ENCODE measurements at regions not wholly inside any gene's neighbourhood (a gene's known extent, or its start where the extent isn't known, plus 50 kb on each side); places are given as distances from the start of the nearest gene placed in this dataset.

DNA sequence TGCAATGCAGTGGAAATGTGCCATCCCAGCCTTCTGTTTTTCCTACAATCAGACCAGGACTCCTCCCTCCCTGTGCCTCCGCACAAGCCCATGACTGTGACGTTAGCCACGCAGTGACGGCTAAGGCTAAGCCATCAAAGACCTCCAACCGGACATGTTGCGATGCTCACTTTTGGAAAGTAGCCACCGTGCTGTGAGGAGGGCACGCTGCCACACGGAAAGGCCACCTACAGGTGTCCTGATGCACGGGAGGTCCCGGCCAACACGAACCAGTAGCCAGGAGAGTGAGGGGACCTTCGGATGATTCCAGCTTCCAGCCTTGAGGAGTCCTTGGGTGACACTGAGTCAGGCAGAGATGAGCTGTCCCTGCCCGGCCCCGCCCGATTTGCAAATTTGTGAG lies 53.9 kb downstream of the FOXL1 start:
- no peaks in the 10 kb centered on the region for H3K4me1 ChIP-seq
- H3K4me3 ChIP-seq, result no peak overlapping the region
- H3K27me3 ChIP-seq (ENCODE audit: low read depth), result peaks cover 10% of the 10 kb centered on the region
- H3K36me3 ChIP-seq (replicated peaks), result no peaks in the 10 kb centered on the region
- in situ Hi-C loops (cut with MboI; ENCODE audit: low sequenced_read_pairs), result no loop called here
- no peaks in the 10 kb centered on the region; the same call in 1 of the 2 replicates for H3K9me3 ChIP-seq
- DNase-seq (ENCODE audit: low spot score in 2 of 2), result no peak

DNA sequence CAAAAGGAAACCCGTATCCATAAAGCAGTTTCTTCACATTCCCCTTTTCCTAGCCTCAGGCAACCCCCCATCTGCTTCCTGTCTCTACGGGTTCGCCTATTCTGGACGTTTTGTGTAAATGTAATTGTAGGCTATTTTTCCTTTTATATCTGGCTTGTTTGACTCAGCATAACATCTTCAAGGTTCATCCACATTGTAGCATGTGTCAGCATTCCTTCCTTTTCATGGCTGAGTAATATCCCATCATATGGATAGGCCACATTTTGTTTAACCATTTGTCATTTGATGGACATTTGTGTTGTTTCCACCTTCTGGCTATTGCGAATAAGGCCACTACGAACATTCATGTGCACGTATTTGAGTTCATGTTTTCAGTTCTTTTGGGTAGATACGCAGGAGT lies 54.6 kb downstream of the FOXL1 start:
- H3K9me3 ChIP-seq, result no peaks in the 10 kb centered on the region; the same call in 1 of the 2 replicates
- in situ Hi-C loops (cut with MboI; ENCODE audit: low sequenced_read_pairs), result no loop called here
- H3K4me3 ChIP-seq, result no peak overlapping the region
- no peaks in the 10 kb centered on the region for H3K36me3 ChIP-seq (replicated peaks)
- peaks cover 10% of the 10 kb centered on the region for H3K27me3 ChIP-seq (ENCODE audit: low read depth)
- no peaks in the 10 kb centered on the region for H3K4me1 ChIP-seq
- DNase-seq (ENCODE audit: low spot score in 2 of 2), result no peak

DNA sequence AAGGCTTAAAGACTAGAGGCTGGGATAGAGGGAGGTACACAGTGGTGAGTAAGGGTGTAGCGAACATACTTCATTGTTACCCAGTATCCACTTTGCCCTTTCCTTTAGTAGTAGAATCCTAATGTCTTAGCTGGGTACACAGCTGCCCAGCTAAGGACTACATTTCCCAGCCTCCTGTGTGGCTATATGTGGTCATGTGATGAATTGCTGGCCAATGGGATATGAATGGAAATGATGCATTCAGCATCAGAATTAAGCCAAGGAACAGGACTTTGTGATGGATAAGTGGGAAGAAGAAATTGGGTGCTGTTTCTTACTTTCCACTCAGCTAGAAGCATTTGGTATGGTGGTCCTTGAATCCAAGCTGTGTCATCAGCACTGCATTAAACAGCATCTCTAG lies 55.9 kb downstream of the FOXL1 start:
- Histone ChIP-seq H3K4me3 (no peak overlapping the region), H3K36me3 (replicated peaks) (no peaks in the 10 kb centered on the region), H3K27me3 (ENCODE audit: low read depth) (peaks cover 10% of the 10 kb centered on the region), H3K4me1 (no peaks in the 10 kb centered on the region), H3K9me3 (no peaks in the 10 kb centered on the region; the same call in 1 of the 2 replicates)
- no peak for DNase-seq (ENCODE audit: low spot score in 2 of 2)
- in situ Hi-C loops (cut with MboI; ENCODE audit: low sequenced_read_pairs), result no loop called here

DNA sequence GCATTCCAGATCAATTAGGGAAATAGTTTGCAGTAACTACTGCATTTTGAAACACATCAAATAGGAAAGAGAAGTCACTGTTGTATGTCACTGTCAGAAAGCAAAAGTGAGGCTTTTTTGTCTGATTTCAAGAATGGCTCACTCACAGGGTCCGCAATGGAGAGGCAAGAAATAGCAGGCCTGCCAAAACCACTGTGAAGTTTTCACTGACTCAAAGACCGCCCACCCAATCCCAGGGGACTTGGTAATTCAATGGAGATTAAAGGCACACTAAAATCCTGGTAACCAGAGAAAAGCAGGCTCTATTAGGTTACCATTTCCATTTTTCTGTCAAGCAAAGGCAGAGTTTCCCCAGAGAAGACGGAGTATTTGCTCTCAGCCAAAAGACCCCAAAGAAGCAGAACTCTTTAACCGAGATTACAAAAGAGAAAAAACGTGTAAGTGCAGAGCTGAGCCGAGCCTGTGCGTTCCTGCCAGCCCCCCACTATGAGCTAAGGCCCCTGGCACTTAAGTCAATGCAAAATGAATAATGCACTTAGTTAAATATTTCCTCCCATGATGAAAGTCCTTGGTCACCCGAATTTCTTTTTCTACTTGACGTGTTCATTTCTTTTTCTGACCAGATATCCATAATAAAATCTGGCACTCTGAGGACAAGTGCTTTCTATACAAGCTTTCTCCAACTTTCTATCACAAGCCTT lies 57.0 kb downstream of the FOXL1 start:
- DNase-seq (ENCODE audit: low spot score in 2 of 2), result peak in 1 of 2 experiments; percentile 12
- no peaks in the 10 kb centered on the region for H3K4me1 ChIP-seq
- H3K36me3 ChIP-seq (replicated peaks), result no peaks in the 10 kb centered on the region
- H3K4me3 ChIP-seq, result no peak overlapping the region
- in situ Hi-C loops (cut with MboI; ENCODE audit: low sequenced_read_pairs), result no loop called here
- H3K9me3 ChIP-seq, result no peaks in the 10 kb centered on the region; the same call in 1 of the 2 replicates
- peaks cover 8% of the 10 kb centered on the region for H3K27me3 ChIP-seq (ENCODE audit: low read depth)

DNA sequence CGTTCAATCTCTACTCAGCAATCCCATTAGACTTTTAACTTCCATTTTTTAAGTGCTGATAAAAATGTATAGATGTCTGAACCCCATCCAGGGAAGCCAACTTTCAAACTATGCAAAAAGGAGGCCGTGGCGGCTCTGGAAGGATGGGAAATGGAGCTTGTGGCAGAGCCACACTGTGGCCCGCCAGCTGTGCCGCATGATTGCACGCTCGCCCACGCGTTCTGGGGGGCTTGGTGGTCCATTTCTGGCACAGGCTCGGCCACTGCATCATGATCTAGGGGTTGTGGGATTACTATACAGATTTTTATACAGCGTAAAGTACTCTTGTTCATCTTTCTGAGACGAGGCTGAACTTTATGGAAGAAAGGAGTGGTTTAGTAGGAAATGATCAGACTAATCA lies 57.6 kb downstream of the FOXL1 start:
- H3K4me1 ChIP-seq, result no peaks in the 10 kb centered on the region
- no peaks in the 10 kb centered on the region; the same call in 1 of the 2 replicates for H3K9me3 ChIP-seq
- H3K4me3 ChIP-seq, result no peak overlapping the region
- peaks cover 8% of the 10 kb centered on the region for H3K27me3 ChIP-seq (ENCODE audit: low read depth)
- in situ Hi-C loops (cut with MboI; ENCODE audit: low sequenced_read_pairs), result no loop called here
- DNase-seq (ENCODE audit: low spot score in 2 of 2), result no peak
- H3K36me3 ChIP-seq (replicated peaks), result no peaks in the 10 kb centered on the region

DNA sequence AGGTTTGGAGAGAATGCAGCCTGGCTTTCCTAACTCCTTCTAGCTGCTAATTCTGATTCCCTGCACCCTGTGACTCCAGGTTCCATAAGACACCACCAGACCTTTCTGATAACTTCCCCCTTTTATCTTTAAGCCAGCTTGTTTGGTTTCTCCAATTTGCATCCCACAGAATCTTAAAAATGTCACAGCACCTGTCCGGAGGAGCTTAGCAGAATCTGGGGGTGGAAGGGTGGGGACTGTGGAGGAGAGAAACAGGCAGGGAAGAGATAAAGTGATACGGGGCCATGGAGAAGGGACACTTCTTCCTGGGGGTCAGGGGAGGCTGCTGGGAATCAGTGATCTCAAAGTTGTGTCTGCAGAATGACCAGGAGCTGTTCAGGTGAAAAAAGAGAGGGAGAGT lies 59.4 kb downstream of the FOXL1 start:
- H3K4me3 ChIP-seq, result no peak overlapping the region
- H3K9me3 ChIP-seq, result peaks cover 3% of the 10 kb centered on the region; the same call in 1 of the 2 replicates
- H3K4me1 ChIP-seq, result no peaks in the 10 kb centered on the region
- H3K27me3 ChIP-seq (ENCODE audit: low read depth), result peaks cover 8% of the 10 kb centered on the region
- no peaks in the 10 kb centered on the region for H3K36me3 ChIP-seq (replicated peaks)
- in situ Hi-C loops (cut with MboI; ENCODE audit: low sequenced_read_pairs), result no loop called here
- DNase-seq (ENCODE audit: low spot score in 2 of 2), result no peak

DNA sequence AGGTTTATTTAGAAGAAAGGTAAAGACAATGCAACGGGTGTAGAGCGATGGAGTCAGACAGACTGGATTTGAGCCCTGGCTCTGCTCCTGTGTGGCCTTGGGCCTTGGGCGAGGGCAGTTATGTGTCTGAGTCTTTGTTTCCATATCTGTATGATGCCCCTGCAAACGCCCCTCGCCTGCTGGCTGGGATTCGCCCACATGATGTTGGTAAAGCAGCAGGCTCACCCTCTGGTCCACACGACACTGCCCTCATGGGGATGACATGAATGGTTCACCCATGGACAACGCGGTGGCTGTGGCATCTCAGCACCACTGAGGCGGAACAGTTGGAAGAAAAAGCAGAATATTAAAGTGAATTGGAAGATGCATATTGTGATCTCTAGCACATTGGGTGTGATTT lies 60.3 kb downstream of the FOXL1 start:
- Histone ChIP-seq H3K4me1 (no peaks in the 10 kb centered on the region), H3K4me3 (no peak overlapping the region), H3K36me3 (replicated peaks) (no peaks in the 10 kb centered on the region), H3K9me3 (0 out of 2 replicates have a peak, but pooled peaks cover 3% of the 10 kb centered on the region), H3K27me3 (ENCODE audit: low read depth) (peaks cover 8% of the 10 kb centered on the region)
- DNase-seq (ENCODE audit: low spot score in 2 of 2), result no peak
- in situ Hi-C loops (cut with MboI; ENCODE audit: low sequenced_read_pairs), result no loop called here

DNA sequence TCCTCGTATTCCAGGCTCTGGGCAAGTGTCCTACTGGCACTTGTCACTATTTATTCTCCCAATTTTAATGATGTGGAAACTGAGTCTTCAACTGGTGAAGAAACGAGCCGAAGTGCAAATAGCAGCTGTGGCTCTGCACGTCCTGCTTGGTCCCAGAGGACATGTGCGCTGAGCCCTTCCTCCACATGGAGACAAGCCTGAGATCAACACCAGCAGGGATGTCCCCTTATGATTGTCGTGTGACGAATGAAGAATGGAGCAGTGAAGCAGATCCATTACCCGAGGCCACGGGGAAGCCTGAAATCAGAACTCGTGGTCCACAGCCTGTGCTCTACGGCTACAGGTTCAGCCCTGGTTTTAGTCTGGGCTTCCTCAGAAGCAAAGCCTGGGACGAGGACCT lies 61.0 kb downstream of the FOXL1 start:
- no peak for DNase-seq (ENCODE audit: low spot score in 2 of 2)
- Histone ChIP-seq H3K27me3 (ENCODE audit: low read depth) (peaks cover 8% of the 10 kb centered on the region), H3K4me3 (no peak overlapping the region), H3K4me1 (no peaks in the 10 kb centered on the region), H3K36me3 (replicated peaks) (no peaks in the 10 kb centered on the region), H3K9me3 (0 out of 2 replicates have a peak, but pooled peaks cover 3% of the 10 kb centered on the region)
- in situ Hi-C loops (cut with MboI; ENCODE audit: low sequenced_read_pairs), result no loop called here

DNA sequence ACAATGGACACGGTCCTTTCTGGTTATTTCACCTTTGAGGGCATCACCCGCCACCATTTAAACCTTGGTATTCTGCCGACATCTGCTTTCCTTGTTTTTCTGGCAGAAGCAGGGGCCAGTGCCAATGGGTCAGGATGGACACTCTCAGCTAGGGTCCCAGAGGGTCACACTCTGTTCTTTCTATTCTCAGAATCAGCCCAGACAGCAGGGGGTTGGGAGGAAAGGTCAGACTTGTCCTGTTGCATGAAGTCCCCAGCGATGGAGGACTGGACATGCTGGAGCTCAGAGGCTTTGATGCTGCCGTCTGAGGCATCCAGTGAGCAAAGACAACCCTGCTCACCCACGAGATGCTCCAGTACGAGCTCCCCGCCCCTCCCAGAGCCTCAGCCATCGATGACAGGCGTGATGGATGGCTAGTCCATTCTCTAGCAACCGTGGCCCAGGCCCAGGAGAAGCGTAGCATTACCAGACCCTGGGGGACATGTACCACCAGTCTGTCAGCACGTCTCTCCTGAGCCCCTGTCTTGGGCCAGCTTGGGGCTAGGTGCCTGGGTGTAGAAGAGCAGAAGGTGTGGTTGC lies 62.0 kb downstream of the FOXL1 start:
- Histone ChIP-seq H3K9me3 (0 out of 2 replicates have a peak, but pooled peaks cover 3% of the 10 kb centered on the region), H3K36me3 (replicated peaks) (no peaks in the 10 kb centered on the region), H3K4me1 (no peaks in the 10 kb centered on the region), H3K27me3 (ENCODE audit: low read depth) (peaks cover 2% of the 10 kb centered on the region; the same call in 1 of the 2 replicates), H3K4me3 (no peak overlapping the region)
- in situ Hi-C loops (cut with MboI; ENCODE audit: low sequenced_read_pairs), result no loop called here
- DNase-seq (ENCODE audit: low spot score in 2 of 2), result no peak

DNA sequence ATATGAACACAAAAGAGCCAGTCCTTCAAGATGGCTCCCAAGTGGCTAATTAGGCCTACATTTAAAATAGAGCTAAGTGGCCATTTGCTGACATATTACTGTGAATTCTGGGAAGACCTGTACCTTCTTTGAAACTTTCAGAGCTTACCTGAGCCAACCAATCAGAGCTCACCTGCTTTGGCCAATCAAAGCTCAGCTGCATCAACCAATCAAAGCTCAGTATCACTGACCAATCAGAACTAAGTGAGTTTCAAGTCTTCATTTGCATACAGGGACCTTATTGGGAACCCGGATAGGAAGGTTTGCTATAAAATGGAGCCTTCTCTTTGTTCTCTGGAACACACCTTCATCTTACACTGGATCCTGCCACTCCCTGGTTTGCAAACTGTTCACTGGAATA lies 63.7 kb downstream of the FOXL1 start:
- Histone ChIP-seq H3K9me3 (0 out of 2 replicates have a peak, but pooled peaks cover 3% of the 10 kb centered on the region), H3K4me1 (no peaks in the 10 kb centered on the region), H3K36me3 (replicated peaks) (no peaks in the 10 kb centered on the region), H3K27me3 (ENCODE audit: low read depth) (no peaks in the 10 kb centered on the region), H3K4me3 (no peak overlapping the region)
- in situ Hi-C loops (cut with MboI; ENCODE audit: low sequenced_read_pairs), result no loop called here
- no peak for DNase-seq (ENCODE audit: low spot score in 2 of 2)

DNA sequence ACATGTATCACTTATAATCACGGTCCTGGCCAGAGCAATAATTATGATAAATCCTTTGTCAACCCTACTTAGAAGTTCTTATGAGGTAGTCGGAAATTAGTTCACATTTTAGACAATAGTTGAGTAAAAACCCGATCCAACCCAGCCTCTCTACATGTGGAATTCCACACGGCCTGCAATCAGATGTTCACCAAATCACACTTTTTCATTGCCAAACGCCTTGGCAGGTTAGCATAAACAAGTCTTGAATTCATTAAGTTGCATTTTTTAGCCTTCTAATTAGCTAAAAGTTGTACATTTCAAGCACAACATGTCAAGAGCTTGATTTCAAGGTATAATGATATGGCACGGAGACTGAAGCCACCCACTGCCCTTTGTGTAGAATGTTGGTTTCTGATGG lies 65.3 kb downstream of the FOXL1 start:
- no peak overlapping the region for H3K4me3 ChIP-seq
- no peak for DNase-seq (ENCODE audit: low spot score in 2 of 2)
- H3K27me3 ChIP-seq (ENCODE audit: low read depth), result no peaks in the 10 kb centered on the region
- 0 out of 2 replicates have a peak, but pooled peaks cover 3% of the 10 kb centered on the region for H3K9me3 ChIP-seq
- in situ Hi-C loops (cut with MboI; ENCODE audit: low sequenced_read_pairs), result no loop called here
- H3K36me3 ChIP-seq (replicated peaks), result no peaks in the 10 kb centered on the region
- no peaks in the 10 kb centered on the region for H3K4me1 ChIP-seq

DNA sequence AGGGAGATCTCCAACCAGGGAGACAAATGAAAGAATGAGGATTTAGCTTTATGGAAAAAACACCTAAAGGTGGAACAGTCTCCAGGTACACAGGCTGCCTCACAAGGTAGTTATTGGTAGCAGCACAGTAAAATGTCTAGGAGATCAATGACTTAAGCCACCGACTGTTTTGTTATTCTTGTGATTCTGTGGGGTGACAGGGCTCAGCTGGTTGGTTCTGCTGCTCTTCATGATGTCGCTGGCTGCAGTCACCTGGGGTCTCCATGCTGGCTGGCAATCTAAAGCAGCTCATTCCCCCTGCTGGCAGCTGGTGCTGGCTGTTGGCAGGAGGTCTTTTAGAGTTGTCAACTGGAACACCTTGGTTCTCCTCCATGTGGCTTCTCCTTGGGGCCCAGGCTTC lies 69.2 kb downstream of the FOXL1 start:
- Histone ChIP-seq H3K27me3 (ENCODE audit: low read depth) (no peaks in the 10 kb centered on the region), H3K36me3 (replicated peaks) (no peaks in the 10 kb centered on the region), H3K9me3 (no peaks in the 10 kb centered on the region)

DNA sequence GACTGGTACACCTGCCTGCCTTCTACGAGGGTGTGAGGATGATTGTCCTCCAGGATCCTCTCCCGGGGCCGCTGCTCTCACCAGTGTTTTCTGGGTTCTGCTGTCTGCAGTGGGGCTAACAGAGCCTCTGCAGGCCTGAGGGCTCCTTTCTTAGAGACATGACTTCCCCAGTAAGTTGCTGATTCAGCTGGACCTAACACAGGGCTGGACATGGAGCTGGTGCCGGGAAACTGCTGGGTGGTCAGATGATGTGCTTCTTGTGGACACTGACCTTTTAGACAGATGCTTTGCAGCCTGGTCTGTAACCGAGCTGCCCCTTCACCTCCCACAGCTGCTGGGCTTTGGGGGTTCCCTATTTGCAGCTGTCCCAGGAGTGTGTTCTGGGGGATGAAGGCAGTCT lies 71.5 kb downstream of the FOXL1 start:
- Histone ChIP-seq H3K9me3 (no peaks in the 10 kb centered on the region), H3K36me3 (replicated peaks) (no peaks in the 10 kb centered on the region), H3K27me3 (ENCODE audit: low read depth) (no peaks in the 10 kb centered on the region), H3K4me3 (no peak overlapping the region), H3K4me1 (no peaks in the 10 kb centered on the region)
- no peak for DNase-seq (ENCODE audit: low spot score in 2 of 2)
- in situ Hi-C loops (cut with MboI; ENCODE audit: low sequenced_read_pairs), result no loop called here

More for the DNA sequence above, 69.2 kb downstream of the FOXL1 start:
- DNase-seq (ENCODE audit: low spot score in 2 of 2), result no peak
- no peak overlapping the region for H3K4me3 ChIP-seq
- in situ Hi-C loops (cut with MboI; ENCODE audit: low sequenced_read_pairs), result no loop called here
- no peaks in the 10 kb centered on the region for H3K4me1 ChIP-seq

DNA sequence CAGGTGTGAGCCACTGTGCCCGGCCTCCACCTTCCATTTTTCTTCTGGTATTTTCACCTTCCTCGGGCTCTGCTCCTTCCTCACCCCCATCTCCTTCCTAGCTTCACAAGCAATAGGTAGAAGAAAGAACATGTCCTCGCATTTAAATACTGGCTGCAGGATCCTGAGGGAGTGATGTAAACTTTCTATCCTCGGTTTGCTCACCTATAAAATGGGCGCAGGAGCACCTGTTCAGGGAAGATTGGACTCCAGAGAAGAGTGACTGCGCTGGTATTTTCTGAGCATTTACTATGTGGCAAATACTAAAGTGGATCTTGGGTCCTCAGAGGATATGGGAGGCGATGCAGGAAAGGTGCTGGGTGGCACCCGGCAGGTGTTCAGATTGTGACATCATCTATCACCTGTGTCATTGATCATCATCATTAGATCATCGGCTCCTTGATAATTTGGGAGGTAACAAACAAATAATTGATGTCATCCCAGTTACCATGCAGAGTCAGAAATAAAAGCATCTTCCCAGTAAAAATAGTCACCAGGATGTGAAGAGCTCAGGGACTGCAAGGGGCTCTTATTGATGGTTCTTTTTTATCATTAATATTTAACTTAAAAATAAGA lies 72.8 kb downstream of the FOXL1 start:
- Histone ChIP-seq H3K9me3 (no peaks in the 10 kb centered on the region), H3K36me3 (replicated peaks) (no peaks in the 10 kb centered on the region), H3K27me3 (ENCODE audit: low read depth) (no peaks in the 10 kb centered on the region), H3K4me1 (no peaks in the 10 kb centered on the region), H3K4me3 (no peak overlapping the region)
- no peak for DNase-seq (ENCODE audit: low spot score in 2 of 2)
- in situ Hi-C loops (cut with MboI; ENCODE audit: low sequenced_read_pairs), result no loop called here
